GM12892 (cell line): ENCODE measurements at regions not wholly inside any gene's neighbourhood (a gene's known extent, or its start where the extent isn't known, plus 50 kb on each side); places are given as distances from the start of the nearest gene placed in this dataset.

Source experiments
- POLR2A ChIP-seq: IDR thresholded peaks from 2 replicates; pipeline ENCODE4 v1.6.1; 2011; ENCODE audit warnings: low read depth, low read length, control low read depth
- POLR2AphosphoS5 ChIP-seq: IDR thresholded peaks from 2 replicates; pipeline ENCODE4 v1.6.1; 2011; ENCODE audit warnings: low read depth, low read length, control low read depth
- TAF1 ChIP-seq: IDR thresholded peaks from 2 replicates; pipeline ENCODE4 v1.6.1; 2011; ENCODE audit warnings: low read depth, mild to moderate bottlenecking, control low read depth, low read length, borderline replicate concordance

GRCh38 chr14:61636779-61637178, 58.5 kb upstream of the HIF1A start:
- TF ChIP-seq POLR2A = no peak
- no peak for TF ChIP-seq POLR2AphosphoS5
- TF ChIP-seq TAF1 = no peak
